ENCODE measurements at regions not wholly inside any gene's neighbourhood (a gene's known extent, or its start where the extent isn't known, plus 50 kb on each side); places are given as distances from the start of the nearest gene placed in this dataset.

GRCh38 chr3:20564966-20565365 is 379.0 kb upstream of the SGO1 start:
- no peak for DNase-seq (ENCODE audit: low read depth in 1 of 2, low spot score in 2 of 2)
- Histone ChIP-seq H3K4me2 (ENCODE audit: insufficient read depth in 1 of 2, low read depth in 2 of 2, low read length in 2 of 2) (no peak overlapping the region), H2BK15ac (ENCODE audit: low read length) (no peak overlapping the region), H2BK120ac (replicated peaks; ENCODE audit: low read depth, low read length) (no peak overlapping the region), H3K4me3 (ENCODE audit: extremely low read depth in 1 of 4, insufficient read depth in 2 of 4, low read depth in 3 of 4, low read length in 4 of 4) (no peak overlapping the region), H3K23me2 (ENCODE audit: low read depth, low read length) (no peaks in the 10 kb centered on the region), H3K9me3 (ENCODE audit: insufficient read depth in 2 of 2, low read depth in 1 of 2, low read length in 1 of 2) (no peaks in the 10 kb centered on the region), H3K79me1 (ENCODE audit: low read depth, low read length) (no peaks in the 10 kb centered on the region), H4K91ac (replicated peaks; ENCODE audit: insufficient read length, low read length) (no peak overlapping the region), H2BK12ac (ENCODE audit: low read depth, low read length) (no peak overlapping the region), H3K4me1 (replicated peaks in 1 of 4; ENCODE audit: control insufficient read depth in 3 of 4, insufficient read depth in 4 of 4, low read length in 3 of 4) (no peaks in the 10 kb centered on the region), H3K9ac (replicated peaks in 1 of 4; ENCODE audit: extremely low read depth in 1 of 4, low read depth in 3 of 4, low read length in 3 of 4) (no peak overlapping the region), H3K18ac (ENCODE audit: extremely low read depth, low read length) (no peak overlapping the region), H3K56ac (replicated peaks; ENCODE audit: insufficient read length, low read depth, low read length) (no peak overlapping the region), H3K27ac (ENCODE audit: low read depth, low read length) (no peak overlapping the region), H3K4ac (replicated peaks; ENCODE audit: insufficient read length, low read depth, low read length) (no peak overlapping the region), H2AK5ac (ENCODE audit: low read depth, low read length) (no peak overlapping the region), H3K23ac (ENCODE audit: insufficient read length) (no peak overlapping the region), H2BK5ac (ENCODE audit: low read depth, low read length) (no peak overlapping the region), H4K5ac (ENCODE audit: insufficient read length, low read depth, low read length) (no peak overlapping the region), H3K36me3 (ENCODE audit: control insufficient read depth in 2 of 4, insufficient read depth in 4 of 4, low read length in 3 of 4) (no peaks in the 10 kb centered on the region), H3K27me3 (replicated peaks in 1 of 4; ENCODE audit: control insufficient read depth in 3 of 4, extremely low read depth in 1 of 4, insufficient read depth in 3 of 4, low read length in 3 of 4) (no peaks in the 10 kb centered on the region), H2AFZ (ENCODE audit: low read length) (no peak overlapping the region), H3K14ac (ENCODE audit: insufficient read length) (no peak overlapping the region), H4K20me1 (replicated peaks in 1 of 2; ENCODE audit: control insufficient read depth in 1 of 2, insufficient read depth in 2 of 2, low read length in 2 of 2) (no peaks in the 10 kb centered on the region), H4K8ac (ENCODE audit: extremely low read depth, insufficient read depth, low read length) (no peak overlapping the region), H2BK20ac (ENCODE audit: low read length) (no peak overlapping the region), H3K79me2 (ENCODE audit: control insufficient read depth in 1 of 2, insufficient read depth in 2 of 2, low read length in 2 of 2) (no peaks in the 10 kb centered on the region)
- ChIA-PET POLR2A (ENCODE audit: partially characterized antibody) (no interaction called here), CTCF (ENCODE audit: partially characterized antibody) (interaction anchor here (1.2 kb wide), 1 partner anchor 10 kb away, joined by 3 read pairs; no protein-coding TSS in a partner anchor)
- FAIRE-seq: no peak
- 86% methylated on average over 3 of the region's 3 CpGs; no CpG with 5 or more reads in 1 of the 2 experiments for WGBS, 2 experiments (ENCODE audit: extremely low coverage in 1 of 2, insufficient coverage in 1 of 2, insufficient read length in 1 of 2, insufficient replicate concordance in 2 of 2, low coverage in 1 of 2, low lambda C conversion rate in 2 of 2, missing lambda C conversion rate in 1 of 2)
- TF ChIP-seq, protein P1, sequence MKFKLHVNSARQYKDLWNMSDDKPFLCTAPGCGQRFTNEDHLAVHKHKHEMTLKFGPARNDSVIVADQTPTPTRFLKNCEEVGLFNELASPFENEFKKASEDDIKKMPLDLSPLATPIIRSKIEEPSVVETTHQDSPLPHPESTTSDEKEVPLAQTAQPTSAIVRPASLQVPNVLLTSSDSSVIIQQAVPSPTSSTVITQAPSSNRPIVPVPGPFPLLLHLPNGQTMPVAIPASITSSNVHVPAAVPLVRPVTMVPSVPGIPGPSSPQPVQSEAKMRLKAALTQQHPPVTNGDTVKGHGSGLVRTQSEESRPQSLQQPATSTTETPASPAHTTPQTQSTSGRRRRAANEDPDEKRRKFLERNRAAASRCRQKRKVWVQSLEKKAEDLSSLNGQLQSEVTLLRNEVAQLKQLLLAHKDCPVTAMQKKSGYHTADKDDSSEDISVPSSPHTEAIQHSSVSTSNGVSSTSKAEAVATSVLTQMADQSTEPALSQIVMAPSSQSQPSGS (IDR thresholded peaks at IDR 0.05; ENCODE audit: low read length): no peak
- TF ChIP-seq SUZ12 (IDR thresholded peaks at IDR 0.05; ENCODE audit: low read length): no peak
